GDM1 (cell line): ENCODE measurements at regions not wholly inside any gene's neighbourhood (a gene's known extent, or its start where the extent isn't known, plus 50 kb on each side); places are given as distances from the start of the nearest gene placed in this dataset.

Experiments
- DNase-seq: peaks from one replicate; lab custom pipeline; 2025; lab: John Stamatoyannopoulos, UW

DNA sequence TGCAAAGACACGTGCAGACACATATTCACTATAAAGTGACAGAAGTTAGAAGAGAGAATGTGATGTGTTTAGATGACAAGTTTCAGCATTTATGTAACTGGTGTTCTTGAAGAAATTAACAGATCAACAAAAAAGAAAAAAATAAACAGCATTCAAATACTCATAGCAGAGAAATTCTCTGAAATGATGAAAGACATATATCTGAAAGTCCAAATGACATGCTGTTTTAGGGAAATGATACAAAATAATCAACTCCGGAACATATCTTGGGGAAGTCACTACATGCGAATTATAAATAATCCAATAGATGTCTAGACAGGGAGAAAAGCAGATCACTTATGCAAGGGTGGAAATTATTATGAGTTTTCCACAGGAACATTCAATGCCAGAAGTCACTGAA lies 146.0 kb downstream of the SPANXN4 start:
- DNase-seq: no peak

DNA sequence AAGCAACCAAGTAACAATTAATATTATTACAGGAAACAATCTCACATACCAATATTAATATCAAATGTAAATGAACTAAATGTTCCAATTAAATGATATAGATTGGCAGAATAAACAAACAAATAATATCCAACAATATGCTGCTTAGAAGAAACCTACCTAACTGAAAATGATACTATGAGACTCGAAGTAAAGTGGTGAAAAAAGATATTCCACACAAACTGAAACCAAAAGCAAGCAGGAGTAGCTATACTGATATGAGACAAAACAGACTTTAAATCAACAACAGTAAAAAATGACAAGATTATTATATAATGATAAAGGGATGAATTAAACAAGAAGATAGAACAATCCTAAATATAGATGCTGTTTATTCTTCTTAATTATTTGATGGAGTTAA lies 140.1 kb downstream of the SPANXN4 start:
- DNase-seq: no peak

DNA sequence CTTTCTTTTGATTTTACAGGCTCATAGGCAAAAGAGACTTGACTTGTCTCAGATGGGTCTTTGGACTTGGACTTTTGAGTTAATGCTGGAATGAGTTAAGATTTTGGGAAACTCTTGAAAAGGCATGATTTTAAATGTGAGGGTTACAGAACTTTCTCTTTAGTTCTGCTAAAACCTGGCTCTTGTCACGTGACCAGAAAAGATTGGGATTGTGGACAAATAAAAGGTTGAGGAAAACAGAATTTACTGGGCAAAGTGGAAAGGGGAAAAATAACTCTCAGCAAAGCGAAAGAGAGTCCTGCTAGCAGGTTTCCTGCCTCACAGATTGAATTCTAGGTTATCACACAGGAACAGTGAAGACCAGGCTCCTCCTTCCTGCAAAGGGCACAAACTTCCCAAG lies 114.0 kb downstream of the SPANXN4 start:
- no peak for DNase-seq

DNA sequence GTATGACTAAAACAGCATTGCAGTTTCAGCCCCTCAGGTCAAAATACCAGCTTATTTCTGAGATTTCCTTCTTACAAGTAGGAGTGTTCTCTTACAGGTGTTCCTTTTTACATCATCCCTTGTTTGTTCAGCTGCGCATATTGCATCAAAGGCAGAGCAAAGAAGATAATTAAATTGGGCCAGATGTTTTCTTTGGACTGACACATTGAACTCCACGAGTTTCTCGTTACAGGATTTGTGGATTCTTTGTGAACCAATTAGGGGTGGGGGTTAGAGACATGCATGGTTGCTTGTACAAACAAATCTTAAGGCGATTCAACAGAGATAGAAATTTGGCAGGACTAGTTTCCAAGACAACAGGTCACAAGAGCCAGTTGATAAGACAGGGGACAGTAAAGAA lies 95.7 kb downstream of the SPANXN4 start:
- no peak for DNase-seq

DNA sequence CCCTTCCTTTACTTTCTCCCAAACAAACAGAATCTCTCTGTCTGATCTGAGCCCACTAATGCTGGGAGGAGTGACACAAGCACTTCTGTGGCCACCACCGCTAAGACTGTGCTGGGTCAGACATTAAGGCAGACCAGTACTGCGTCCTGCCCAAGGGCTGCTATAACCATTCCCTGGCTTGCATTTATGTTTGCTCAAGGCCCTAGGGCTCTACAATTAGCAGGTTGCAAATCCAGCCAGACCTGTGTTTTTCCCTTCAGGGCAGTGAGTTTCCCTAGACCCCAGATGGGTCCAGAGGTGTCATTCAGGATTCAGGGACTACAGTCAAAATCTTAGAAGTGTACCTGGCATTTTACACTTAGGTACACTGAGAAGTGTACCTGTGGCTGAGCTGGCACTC lies 89.7 kb downstream of the SPANXN4 start:
- no peak for DNase-seq

DNA sequence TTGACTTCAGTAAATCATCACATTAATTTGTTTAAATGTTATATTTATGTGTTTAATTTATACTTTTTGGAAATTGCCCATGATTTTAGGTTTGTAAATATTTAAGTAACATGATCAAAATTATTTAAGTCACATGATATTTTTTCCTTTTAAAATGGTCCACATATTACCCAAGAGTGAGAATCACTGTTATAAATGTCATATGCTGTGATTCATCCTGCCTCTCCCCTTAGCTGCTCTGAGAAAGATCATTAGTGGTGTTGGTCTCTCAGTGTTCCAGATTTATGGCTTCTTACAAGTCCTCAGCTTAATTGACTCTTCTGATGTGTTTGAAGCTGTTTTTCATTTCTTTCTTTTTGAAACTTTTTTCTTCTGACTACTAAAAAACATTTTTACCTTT lies 70.1 kb downstream of the SPANXN4 start:
- DNase-seq: no peak

DNA sequence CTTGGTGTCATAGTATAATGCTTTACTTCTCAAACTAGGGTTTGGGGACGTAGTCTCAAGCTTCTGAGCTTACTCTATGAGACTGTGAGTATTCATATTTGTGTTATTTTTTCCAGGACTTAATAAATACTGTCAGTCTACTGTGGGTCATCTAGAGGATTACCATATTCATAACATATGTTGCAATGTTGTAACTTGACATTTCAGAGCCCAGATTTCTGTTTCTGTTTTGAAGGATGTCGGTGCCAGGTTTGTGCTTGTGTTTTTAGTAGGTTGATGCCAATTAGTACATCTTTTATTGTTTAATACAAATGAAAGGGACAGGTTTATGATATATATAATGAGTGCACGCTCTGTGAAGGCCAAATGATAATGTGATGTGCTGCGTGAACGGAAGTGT lies 69.6 kb downstream of the SPANXN4 start:
- DNase-seq: no peak

DNA sequence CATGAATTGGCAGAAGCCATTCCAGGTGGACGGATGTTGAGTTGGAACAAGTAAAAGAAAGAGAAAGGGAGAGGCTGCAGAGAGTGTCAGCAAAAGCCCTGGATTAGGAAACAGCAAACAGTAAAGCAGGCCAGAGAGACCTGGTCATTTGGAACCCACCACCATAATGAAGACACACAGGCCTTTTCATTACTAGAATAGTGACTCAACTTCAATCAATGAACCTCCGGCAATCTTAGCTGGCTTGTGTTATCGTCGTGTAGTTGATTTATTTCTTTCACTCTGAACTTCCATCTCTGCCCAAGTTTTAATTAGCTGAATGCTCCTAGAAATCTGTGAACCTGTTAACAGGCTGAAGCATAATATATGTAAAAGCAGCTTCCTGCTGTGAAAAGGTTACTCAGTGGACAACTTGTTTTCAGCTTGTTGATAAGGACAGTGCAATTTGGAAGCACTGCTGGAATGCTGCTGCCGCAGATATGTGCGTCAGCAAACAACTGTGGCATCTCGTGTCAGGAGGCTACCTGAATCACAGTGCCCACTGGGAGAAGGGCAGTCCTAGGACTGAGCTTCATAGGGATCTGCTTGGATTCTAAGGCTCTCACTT lies 68.8 kb downstream of the SPANXN4 start:
- no peak for DNase-seq
